ENCODE measurements at regions not wholly inside any gene's neighbourhood (a gene's known extent, or its start where the extent isn't known, plus 50 kb on each side); places are given as distances from the start of the nearest gene placed in this dataset.

- no peak for TF ChIP-seq CTCF (IDR thresholded peaks at IDR 0.05)
- no peak for TF ChIP-seq POLR2A (IDR thresholded peaks at IDR 0.05)
Observed at GRCh38 chr3:106533788-106534160, 665.0 kb upstream of the CBLB start.

Data from uterus (tissue), 2 donors.